ENCODE measurements at regions not wholly inside any gene's neighbourhood (a gene's known extent, or its start where the extent isn't known, plus 50 kb on each side); places are given as distances from the start of the nearest gene placed in this dataset.
"Not testable (repeated sequence)": the region's sequence is repeated elsewhere in the genome, so short reads cannot be mapped to it uniquely, and the experiment has no call there.

DNA sequence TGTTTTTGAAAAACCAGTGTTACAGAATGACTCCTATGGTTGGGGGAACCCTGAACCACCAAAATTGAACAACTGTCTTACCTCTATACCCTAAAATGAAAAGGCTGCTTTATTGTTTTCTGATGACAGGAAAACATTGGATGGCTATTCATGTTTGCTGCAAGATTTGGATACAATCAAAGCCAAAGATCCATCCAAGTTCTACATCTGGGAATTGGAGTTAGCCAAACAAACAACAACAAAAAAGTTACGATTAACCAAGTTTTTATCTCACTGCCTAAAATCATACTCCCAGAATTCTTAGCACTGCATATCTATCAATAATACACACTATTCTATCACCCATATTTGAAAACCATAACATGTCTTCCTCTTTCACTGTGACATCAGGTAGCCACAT lies 349.7 kb upstream of the SLC7A11 start:
- no peak for DNase-seq (ENCODE audit: low read depth)
- H3K4me3 ChIP-seq (ENCODE audit: low read depth, low read length) = no peak overlapping the region
- TF ChIP-seq, protein P1, sequence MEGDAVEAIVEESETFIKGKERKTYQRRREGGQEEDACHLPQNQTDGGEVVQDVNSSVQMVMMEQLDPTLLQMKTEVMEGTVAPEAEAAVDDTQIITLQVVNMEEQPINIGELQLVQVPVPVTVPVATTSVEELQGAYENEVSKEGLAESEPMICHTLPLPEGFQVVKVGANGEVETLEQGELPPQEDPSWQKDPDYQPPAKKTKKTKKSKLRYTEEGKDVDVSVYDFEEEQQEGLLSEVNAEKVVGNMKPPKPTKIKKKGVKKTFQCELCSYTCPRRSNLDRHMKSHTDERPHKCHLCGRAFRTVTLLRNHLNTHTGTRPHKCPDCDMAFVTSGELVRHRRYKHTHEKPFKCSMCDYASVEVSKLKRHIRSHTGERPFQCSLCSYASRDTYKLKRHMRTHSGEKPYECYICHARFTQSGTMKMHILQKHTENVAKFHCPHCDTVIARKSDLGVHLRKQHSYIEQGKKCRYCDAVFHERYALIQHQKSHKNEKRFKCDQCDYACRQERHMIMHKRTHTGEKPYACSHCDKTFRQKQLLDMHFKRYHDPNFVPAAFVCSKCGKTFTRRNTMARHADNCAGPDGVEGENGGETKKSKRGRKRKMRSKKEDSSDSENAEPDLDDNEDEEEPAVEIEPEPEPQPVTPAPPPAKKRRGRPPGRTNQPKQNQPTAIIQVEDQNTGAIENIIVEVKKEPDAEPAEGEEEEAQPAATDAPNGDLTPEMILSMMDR (IDR thresholded peaks at IDR 0.05; ENCODE audit: insufficient read depth, low read depth, low read length, missing control alignments) = no peak

DNA sequence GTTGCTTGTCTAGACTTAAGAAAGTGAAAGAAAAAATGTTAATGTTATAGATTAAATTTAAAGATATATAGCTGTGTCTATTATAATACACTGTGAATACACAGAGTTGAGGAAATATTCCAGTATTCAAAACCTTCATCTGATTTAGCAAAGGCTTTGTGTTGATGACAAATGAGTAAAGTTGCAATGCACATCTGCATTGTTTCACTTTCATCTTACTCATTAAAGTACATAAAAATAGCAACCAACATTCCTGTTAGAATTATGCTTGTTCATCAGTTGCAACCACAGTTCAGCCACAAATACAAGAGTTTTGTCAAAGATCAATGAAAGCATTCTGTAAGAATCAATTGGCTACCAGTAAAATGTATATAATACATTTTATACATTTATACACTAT lies 346.4 kb upstream of the SLC7A11 start:
- TF ChIP-seq, protein P1 (IDR thresholded peaks at IDR 0.05; ENCODE audit: insufficient read depth, low read depth, low read length, missing control alignments) = no peak
- no peak for DNase-seq (ENCODE audit: low read depth)
- H3K4me3 ChIP-seq (ENCODE audit: low read depth, low read length) = no peak overlapping the region

DNA sequence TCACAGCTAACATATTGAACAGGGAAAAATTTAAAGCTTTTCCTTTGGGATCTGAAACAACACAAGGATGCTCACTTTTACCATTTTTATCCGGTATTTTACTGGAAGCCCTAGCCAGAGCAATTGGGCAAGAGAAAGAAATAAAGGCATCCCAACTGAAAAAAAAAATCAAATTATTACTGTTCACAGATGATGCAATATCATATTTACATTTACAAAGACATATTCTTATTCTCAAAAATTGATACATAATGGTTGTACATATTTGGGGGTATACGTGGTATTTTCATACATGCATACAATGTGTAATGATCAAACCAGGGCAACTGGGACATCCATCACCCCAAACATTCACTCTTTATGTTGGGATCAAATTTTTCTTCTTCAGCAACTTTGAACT lies 337.0 kb upstream of the SLC7A11 start:
- H3K4me3 ChIP-seq (ENCODE audit: low read depth, low read length) = no peak overlapping the region
- TF ChIP-seq, protein P1 (IDR thresholded peaks at IDR 0.05; ENCODE audit: insufficient read depth, low read depth, low read length, missing control alignments) = no peak
- no peak for DNase-seq (ENCODE audit: low read depth)

DNA sequence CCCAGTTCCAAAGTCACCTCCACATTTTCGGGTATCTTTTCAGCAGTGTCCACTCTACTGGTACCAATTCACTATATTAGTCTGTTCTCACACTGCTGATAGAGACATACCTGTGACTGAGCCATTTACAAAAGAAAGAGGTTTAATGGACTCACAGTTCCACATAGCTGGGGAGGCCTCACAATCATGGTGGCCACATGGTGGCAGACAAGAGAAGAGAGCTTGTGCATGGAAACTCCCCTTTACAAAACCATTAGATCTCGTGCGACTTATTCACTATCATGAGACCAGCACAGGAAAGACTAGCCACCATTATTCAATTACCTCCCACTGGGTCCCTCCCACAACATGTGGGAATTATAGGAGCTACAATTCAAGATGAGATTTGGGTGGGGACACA lies 335.7 kb upstream of the SLC7A11 start:
- TF ChIP-seq, protein P1 (IDR thresholded peaks at IDR 0.05; ENCODE audit: insufficient read depth, low read depth, low read length, missing control alignments) = peak; percentile 17
- DNase-seq (ENCODE audit: low read depth) = peak; percentile 41
- not testable (repeated sequence) for H3K4me3 ChIP-seq (ENCODE audit: low read depth, low read length)

DNA sequence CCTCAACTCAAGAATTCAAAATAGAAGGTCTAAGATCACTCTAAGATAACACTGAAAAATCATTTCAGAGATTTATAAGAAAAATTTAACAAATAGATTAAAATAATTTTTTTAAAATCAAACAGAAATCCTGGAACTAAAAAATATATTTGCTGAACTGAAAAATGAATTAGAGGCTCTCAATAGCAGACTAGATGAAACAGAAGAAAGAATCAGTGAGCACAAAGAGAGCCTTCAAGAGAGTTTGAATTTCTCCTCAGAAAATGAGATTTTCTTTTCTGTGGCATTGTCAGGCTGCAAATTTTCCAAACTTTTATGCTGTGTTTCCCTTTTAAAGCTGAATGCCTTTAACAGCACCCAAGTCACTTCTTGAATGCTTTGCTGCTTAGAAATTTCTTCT lies 335.0 kb upstream of the SLC7A11 start:
- TF ChIP-seq, protein P1 (IDR thresholded peaks at IDR 0.05; ENCODE audit: insufficient read depth, low read depth, low read length, missing control alignments) = no peak
- DNase-seq (ENCODE audit: low read depth) = no peak
- no peak overlapping the region for H3K4me3 ChIP-seq (ENCODE audit: low read depth, low read length)

DNA sequence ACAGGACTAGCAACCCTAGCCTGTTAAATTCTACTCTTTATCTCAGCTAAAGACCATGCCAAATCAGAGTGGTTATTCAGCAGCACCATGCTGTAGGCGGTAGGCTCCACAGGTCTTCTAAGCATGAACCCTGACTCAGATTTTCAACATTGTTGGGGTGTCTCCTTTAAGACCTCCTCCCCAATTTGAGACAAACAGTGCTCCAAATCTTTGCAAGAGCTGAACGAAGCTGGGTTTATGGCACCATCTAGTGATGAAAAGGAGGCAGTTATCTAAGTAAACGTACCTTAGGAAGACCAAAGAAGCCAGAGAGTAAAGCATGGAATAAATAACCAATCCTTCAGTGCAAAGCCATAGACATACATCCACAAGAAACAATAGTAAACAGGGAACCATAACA lies 334.5 kb upstream of the SLC7A11 start:
- TF ChIP-seq, protein P1 (IDR thresholded peaks at IDR 0.05; ENCODE audit: insufficient read depth, low read depth, low read length, missing control alignments) = peak; percentile 36
- peak; percentile 47 for DNase-seq (ENCODE audit: low read depth)
- H3K4me3 ChIP-seq (ENCODE audit: low read depth, low read length) = no peak overlapping the region

DNA sequence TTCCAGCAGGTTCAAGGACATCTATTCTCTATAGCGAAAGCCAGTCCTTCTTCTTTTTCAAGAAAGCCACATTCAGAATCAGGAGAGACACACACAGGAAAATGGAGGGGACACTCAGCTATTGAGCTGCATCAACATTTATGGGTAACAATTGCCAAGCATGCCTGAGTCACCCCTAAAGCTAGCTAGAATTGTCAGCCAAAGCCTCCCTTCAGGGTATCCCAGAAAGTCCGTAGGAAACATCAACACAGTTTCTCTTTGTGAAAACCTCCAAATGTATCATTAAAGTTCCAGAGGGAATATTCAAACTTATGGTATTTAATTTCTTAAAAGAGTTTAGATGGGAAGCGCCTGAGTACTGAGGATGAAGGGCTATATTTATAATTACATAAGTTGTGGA lies 331.1 kb upstream of the SLC7A11 start:
- H3K4me3 ChIP-seq (ENCODE audit: low read depth, low read length) = no peak overlapping the region
- TF ChIP-seq, protein P1 (IDR thresholded peaks at IDR 0.05; ENCODE audit: insufficient read depth, low read depth, low read length, missing control alignments) = no peak
- DNase-seq (ENCODE audit: low read depth) = no peak
